Mesothelial cell of epicardium (in vitro differentiated cells): ENCODE measurements at regions not wholly inside any gene's neighbourhood (a gene's known extent, or its start where the extent isn't known, plus 50 kb on each side); places are given as distances from the start of the nearest gene placed in this dataset.

Experiments used
- DNase-seq, 2 experiments: peaks; one replicate each; pipeline ENCODE4 v3.0.0; 2021; ENCODE audit warnings: low spot score in 2 of 2; ENCODE audit not compliant: unreplicated experiment in 2 of 2
- H3K27ac Mint-ChIP-seq: 2 replicates; pipeline ENCODE4 v1.8.0; 2021; ENCODE audit warnings: mixed read lengths
- H3K27me3 Mint-ChIP-seq: 2 replicates; pipeline ENCODE4 v1.8.0; 2021; ENCODE audit warnings: low read depth, mixed read lengths
- H3K36me3 Mint-ChIP-seq: 2 replicates; pipeline ENCODE4 v1.8.0; 2021; ENCODE audit warnings: mixed read lengths
- H3K4me1 Mint-ChIP-seq: 2 replicates; pipeline ENCODE4 v1.8.0; 2021; ENCODE audit warnings: mixed read lengths
- H3K4me3 Mint-ChIP-seq: 2 replicates; pipeline ENCODE4 v1.8.0; 2021; ENCODE audit warnings: mild to moderate bottlenecking, moderate library complexity, mixed read lengths
- H3K9me3 Mint-ChIP-seq: 2 replicates; pipeline ENCODE4 v1.8.0; 2021; ENCODE audit warnings: mixed read lengths
- TF ChIP-seq, protein P1 (sequence below): fragments of 200-600 bp; sonication (generic); IDR thresholded peaks from one replicate; pipeline ENCODE4 v1.5.0; 2021; ENCODE audit warnings: antibody characterized with exemption; ENCODE audit not compliant: unreplicated experiment

- TF ChIP-seq, protein P1, sequence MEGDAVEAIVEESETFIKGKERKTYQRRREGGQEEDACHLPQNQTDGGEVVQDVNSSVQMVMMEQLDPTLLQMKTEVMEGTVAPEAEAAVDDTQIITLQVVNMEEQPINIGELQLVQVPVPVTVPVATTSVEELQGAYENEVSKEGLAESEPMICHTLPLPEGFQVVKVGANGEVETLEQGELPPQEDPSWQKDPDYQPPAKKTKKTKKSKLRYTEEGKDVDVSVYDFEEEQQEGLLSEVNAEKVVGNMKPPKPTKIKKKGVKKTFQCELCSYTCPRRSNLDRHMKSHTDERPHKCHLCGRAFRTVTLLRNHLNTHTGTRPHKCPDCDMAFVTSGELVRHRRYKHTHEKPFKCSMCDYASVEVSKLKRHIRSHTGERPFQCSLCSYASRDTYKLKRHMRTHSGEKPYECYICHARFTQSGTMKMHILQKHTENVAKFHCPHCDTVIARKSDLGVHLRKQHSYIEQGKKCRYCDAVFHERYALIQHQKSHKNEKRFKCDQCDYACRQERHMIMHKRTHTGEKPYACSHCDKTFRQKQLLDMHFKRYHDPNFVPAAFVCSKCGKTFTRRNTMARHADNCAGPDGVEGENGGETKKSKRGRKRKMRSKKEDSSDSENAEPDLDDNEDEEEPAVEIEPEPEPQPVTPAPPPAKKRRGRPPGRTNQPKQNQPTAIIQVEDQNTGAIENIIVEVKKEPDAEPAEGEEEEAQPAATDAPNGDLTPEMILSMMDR: no peak
- DNase-seq: no peak
- peaks cover 25% of the 10 kb centered on the region for H3K9me3 Mint-ChIP-seq
- no peak overlapping the region for H3K4me3 Mint-ChIP-seq
- no peaks in the 10 kb centered on the region for H3K27me3 Mint-ChIP-seq
- no peak overlapping the region for H3K27ac Mint-ChIP-seq
- H3K36me3 Mint-ChIP-seq: peaks cover 3% of the 10 kb centered on the region
- peaks cover 13% of the 10 kb centered on the region for H3K4me1 Mint-ChIP-seq
Observed at GRCh38 chr9:79384501-79384900, 187.3 kb upstream of the TLE4 start.

- H3K9me3 Mint-ChIP-seq: peaks cover 21% of the 10 kb centered on the region
- no peak overlapping the region for H3K27ac Mint-ChIP-seq
- no peaks in the 10 kb centered on the region for H3K36me3 Mint-ChIP-seq
- TF ChIP-seq, protein P1: no peak
- no peak for DNase-seq
- no peak overlapping the region for H3K4me3 Mint-ChIP-seq
- H3K27me3 Mint-ChIP-seq: peaks cover 2% of the 10 kb centered on the region
- peaks cover 9% of the 10 kb centered on the region for H3K4me1 Mint-ChIP-seq
Observed at GRCh38 chr9:79387101-79387835, 184.5 kb upstream of the TLE4 start.

DNA sequence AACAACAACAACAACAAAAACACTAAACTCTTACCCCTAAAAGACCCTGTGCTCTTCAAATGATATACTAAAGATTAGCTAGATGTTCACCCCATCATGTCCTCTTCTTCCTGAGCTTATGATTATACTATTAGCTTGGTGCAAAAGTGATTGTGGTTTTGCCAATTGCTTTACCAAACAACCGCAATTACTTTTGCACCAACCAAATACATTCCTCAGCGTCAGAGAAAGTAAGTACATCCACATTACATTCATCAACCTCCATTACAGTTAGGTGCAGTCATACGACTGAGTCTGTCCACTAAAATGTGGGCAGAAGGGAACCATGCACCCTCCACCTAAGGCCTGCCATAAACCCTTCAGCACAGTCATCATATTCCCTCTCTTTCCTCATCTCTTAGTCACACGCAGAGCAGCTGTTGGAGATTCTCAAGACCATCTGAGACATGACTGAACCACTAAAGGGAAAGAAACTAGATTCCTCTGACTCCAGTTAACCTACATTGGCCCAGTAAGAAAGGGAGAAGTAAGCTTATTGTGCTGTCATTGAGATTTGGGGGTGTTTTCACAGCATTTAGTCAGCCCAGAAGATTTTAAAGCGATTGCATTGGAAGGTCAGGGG lies 181.6 kb upstream of the TLE4 start:
- H3K4me1 Mint-ChIP-seq: peaks cover 6% of the 10 kb centered on the region
- TF ChIP-seq, protein P1: no peak
- peaks cover 13% of the 10 kb centered on the region for H3K9me3 Mint-ChIP-seq
- no peak for DNase-seq
- H3K27ac Mint-ChIP-seq: no peak overlapping the region
- no peaks in the 10 kb centered on the region for H3K36me3 Mint-ChIP-seq
- H3K4me3 Mint-ChIP-seq: no peak overlapping the region
- H3K27me3 Mint-ChIP-seq: peaks cover 4% of the 10 kb centered on the region

DNA sequence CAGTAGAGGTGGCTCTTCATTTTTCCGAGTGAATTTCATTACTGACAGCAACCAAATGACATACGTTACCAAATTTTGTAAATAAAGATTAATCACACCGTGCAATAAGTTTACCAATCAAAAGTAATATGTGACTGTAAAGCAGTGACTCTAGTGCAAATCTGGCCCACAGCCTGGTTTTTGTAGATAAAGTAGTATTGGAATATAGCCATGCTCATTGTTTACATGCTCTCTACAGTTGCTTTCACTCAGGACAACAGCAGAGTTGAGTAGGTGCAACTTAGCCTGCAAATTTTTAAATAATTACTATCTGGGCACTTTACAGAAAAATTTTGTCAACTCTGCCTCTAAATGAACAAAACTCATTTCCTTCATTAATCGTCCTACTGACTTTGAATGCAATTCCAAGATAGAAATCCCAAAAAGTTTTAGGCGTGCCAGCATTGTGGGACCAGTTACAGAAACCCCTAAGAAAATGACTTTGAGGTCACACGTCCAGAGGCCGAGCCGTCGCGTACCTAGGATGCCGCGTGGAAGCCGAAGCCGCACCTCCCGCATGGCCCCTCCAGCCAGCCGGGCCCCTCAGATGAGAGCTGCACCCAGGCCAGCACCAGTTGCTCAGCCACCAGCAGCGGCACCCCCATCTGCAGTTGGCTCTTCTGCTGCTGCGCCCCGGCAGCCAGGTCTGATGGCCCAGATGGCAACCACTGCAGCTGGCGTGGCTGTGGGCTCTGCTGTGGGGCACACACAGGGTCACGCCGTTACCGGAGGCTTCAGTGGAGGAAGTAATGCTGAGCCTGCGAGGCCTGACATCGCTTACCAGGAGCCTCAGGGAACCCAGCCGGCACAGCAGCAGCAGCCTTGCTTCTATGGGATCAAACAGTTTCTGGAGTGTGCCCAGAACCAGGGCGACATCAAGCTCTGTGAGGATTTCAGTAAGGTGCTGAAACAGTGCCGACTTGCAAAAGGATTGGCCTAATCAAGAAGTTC lies 180.7 kb upstream of the TLE4 start:
- TF ChIP-seq, protein P1: no peak

DNA sequence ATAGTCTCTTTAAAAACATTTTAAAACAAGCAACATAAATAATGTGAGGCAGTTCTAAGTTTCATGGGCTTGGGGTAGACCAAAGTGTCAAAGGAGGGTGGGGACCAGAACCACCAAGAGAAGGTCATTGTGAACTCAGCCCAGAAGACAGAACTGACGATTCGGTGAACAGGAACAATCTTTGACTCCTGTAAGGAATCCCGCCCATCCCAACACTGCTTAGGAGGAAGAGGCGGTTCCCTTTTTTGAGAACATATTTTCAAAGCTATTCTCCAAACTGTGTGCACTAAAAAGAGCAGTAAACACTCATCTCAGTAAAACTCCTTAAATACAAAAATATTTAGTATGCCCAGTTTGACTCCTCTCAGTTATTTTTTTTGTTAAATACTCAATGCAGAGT lies 176.5 kb upstream of the TLE4 start:
- H3K4me1 Mint-ChIP-seq: no peaks in the 10 kb centered on the region
- no peak for DNase-seq
- H3K9me3 Mint-ChIP-seq: peaks cover 7% of the 10 kb centered on the region
- H3K27me3 Mint-ChIP-seq: peaks cover 6% of the 10 kb centered on the region
- no peaks in the 10 kb centered on the region for H3K36me3 Mint-ChIP-seq
- H3K4me3 Mint-ChIP-seq: no peak overlapping the region
- H3K27ac Mint-ChIP-seq: no peak overlapping the region
- TF ChIP-seq, protein P1: no peak

More for the DNA sequence above, 180.7 kb upstream of the TLE4 start:
- H3K9me3 Mint-ChIP-seq: peaks cover 7% of the 10 kb centered on the region
- peaks cover 6% of the 10 kb centered on the region for H3K4me1 Mint-ChIP-seq
- H3K4me3 Mint-ChIP-seq: no peak overlapping the region
- peaks cover 7% of the 10 kb centered on the region for H3K27me3 Mint-ChIP-seq
- H3K27ac Mint-ChIP-seq: no peak overlapping the region
- DNase-seq: no peak
- H3K36me3 Mint-ChIP-seq: no peaks in the 10 kb centered on the region
